IPS DF 4.7 (cell line): ENCODE measurements at regions not wholly inside any gene's neighbourhood (a gene's known extent, or its start where the extent isn't known, plus 50 kb on each side); places are given as distances from the start of the nearest gene placed in this dataset.
"Not testable (repeated sequence)": the region's sequence is repeated elsewhere in the genome, so short reads cannot be mapped to it uniquely, and the experiment has no call there.

ENCODE experiments used
- DNase-seq: peaks from one replicate; pipeline ENCODE4 v3.0.0-alpha.2; 2013; ENCODE audit warnings: low spot score; ENCODE audit errors: extremely low read depth

- DNase-seq = no peak
Observed at GRCh38 chr3:70738291-70738681, 425.8 kb upstream of the MDFIC2 start.

- DNase-seq = no peak
Observed at GRCh38 chr3:70737666-70738290, 425.3 kb upstream of the MDFIC2 start.

GRCh38 chr3:70736009-70736408 is 423.6 kb upstream of the MDFIC2 start:
- no peak for DNase-seq

- DNase-seq = no peak
Observed at GRCh38 chr3:70734756-70735155, 422.3 kb upstream of the MDFIC2 start.

- no peak for DNase-seq
Observed at GRCh38 chr3:70731046-70731445, 418.6 kb upstream of the MDFIC2 start.

GRCh38 chr3:70729845-70730244 is 417.4 kb upstream of the MDFIC2 start:
- no peak for DNase-seq

- no peak for DNase-seq
Observed at GRCh38 chr3:70728311-70728710, 415.9 kb upstream of the MDFIC2 start.

GRCh38 chr3:70726961-70727360 is 414.5 kb upstream of the MDFIC2 start:
- DNase-seq = no peak

- DNase-seq = no peak
Observed at GRCh38 chr3:70726096-70726938, 413.9 kb upstream of the MDFIC2 start.

GRCh38 chr3:70722018-70722417 is 409.6 kb upstream of the MDFIC2 start:
- DNase-seq = no peak

- no peak for DNase-seq
Observed at GRCh38 chr3:70716832-70717231, 404.4 kb upstream of the MDFIC2 start.

- no peak for DNase-seq
Observed at GRCh38 chr3:70712449-70713082, 400.1 kb upstream of the MDFIC2 start.

- DNase-seq = no peak
Observed at GRCh38 chr3:70703305-70704102, 391.1 kb upstream of the MDFIC2 start.

- DNase-seq = no peak
Observed at GRCh38 chr3:70702132-70702531, 389.7 kb upstream of the MDFIC2 start.

GRCh38 chr3:70684701-70685100 is 372.3 kb upstream of the MDFIC2 start:
- DNase-seq = no peak

GRCh38 chr3:70675810-70676209 is 363.4 kb upstream of the MDFIC2 start:
- not testable (repeated sequence) for DNase-seq

- no peak for DNase-seq
Observed at GRCh38 chr3:70658513-70659310, 346.3 kb upstream of the MDFIC2 start.

- DNase-seq = no peak
Observed at GRCh38 chr3:70657454-70657853, 345.0 kb upstream of the MDFIC2 start.

GRCh38 chr3:70647823-70648222 is 335.4 kb upstream of the MDFIC2 start:
- no peak for DNase-seq

GRCh38 chr3:70647094-70647493 is 334.7 kb upstream of the MDFIC2 start:
- DNase-seq = no peak

GRCh38 chr3:70646635-70647034 is 334.2 kb upstream of the MDFIC2 start:
- DNase-seq = no peak
